HL-60 (cell line): ENCODE measurements at regions not wholly inside any gene's neighbourhood (a gene's known extent, or its start where the extent isn't known, plus 50 kb on each side); places are given as distances from the start of the nearest gene placed in this dataset.

Experiments
- DNase-seq, 2 experiments: peaks; one replicate each; pipeline ENCODE4 v3.0.0-alpha.2; 2010 to 2020; ENCODE audit warnings: low read depth in 1 of 2, low spot score in 1 of 2
- H3K27ac ChIP-seq: fragments of 250-450 bp; sonication (Bioruptor Pico); replicated peaks from 2 replicates; pipeline ENCODE4 v1.5.1; 2020; ENCODE audit warnings: mild to moderate bottlenecking, moderate library complexity
- H3K27me3 ChIP-seq: fragments of 250-450 bp; sonication (Bioruptor Pico); 2 replicates; pipeline ENCODE4 v1.5.1; 2021; ENCODE audit warnings: mild to moderate bottlenecking, moderate library complexity; ENCODE audit not compliant: insufficient read depth, poor library complexity, severe bottlenecking
- H3K4me3 ChIP-seq: replicated peaks from 2 replicates; pipeline ENCODE4 v1.5.1; 2011; ENCODE audit warnings: mild to moderate bottlenecking, control low read depth, low read length; ENCODE audit not compliant: insufficient read depth
- CTCF ChIP-seq: IDR thresholded peaks from one replicate; pipeline ENCODE4 v1.5.1; 2011; ENCODE audit warnings: low read length, control low read depth, inconsistent platforms; ENCODE audit not compliant: insufficient read depth
- GABPA ChIP-seq: IDR thresholded peaks from 2 replicates; pipeline ENCODE4 v1.6.1; 2012; ENCODE audit warnings: low read depth
- POLR2AphosphoS5 ChIP-seq: IDR thresholded peaks from 2 replicates; pipeline ENCODE4 v1.6.1; 2012; ENCODE audit warnings: low read depth
- SPI1 ChIP-seq: IDR thresholded peaks from 2 replicates; pipeline ENCODE4 v1.6.1; 2012; ENCODE audit warnings: low read depth, mild to moderate bottlenecking, borderline replicate concordance
- TF ChIP-seq, protein P1 (sequence below): IDR thresholded peaks from 2 replicates; pipeline ENCODE4 v1.6.1; 2012; ENCODE audit warnings: low read depth; ENCODE audit not compliant: insufficient replicate concordance

- TF ChIP-seq GABPA (no peak), SPI1 (no peak), POLR2AphosphoS5 (no peak)
- TF ChIP-seq, protein P1, sequence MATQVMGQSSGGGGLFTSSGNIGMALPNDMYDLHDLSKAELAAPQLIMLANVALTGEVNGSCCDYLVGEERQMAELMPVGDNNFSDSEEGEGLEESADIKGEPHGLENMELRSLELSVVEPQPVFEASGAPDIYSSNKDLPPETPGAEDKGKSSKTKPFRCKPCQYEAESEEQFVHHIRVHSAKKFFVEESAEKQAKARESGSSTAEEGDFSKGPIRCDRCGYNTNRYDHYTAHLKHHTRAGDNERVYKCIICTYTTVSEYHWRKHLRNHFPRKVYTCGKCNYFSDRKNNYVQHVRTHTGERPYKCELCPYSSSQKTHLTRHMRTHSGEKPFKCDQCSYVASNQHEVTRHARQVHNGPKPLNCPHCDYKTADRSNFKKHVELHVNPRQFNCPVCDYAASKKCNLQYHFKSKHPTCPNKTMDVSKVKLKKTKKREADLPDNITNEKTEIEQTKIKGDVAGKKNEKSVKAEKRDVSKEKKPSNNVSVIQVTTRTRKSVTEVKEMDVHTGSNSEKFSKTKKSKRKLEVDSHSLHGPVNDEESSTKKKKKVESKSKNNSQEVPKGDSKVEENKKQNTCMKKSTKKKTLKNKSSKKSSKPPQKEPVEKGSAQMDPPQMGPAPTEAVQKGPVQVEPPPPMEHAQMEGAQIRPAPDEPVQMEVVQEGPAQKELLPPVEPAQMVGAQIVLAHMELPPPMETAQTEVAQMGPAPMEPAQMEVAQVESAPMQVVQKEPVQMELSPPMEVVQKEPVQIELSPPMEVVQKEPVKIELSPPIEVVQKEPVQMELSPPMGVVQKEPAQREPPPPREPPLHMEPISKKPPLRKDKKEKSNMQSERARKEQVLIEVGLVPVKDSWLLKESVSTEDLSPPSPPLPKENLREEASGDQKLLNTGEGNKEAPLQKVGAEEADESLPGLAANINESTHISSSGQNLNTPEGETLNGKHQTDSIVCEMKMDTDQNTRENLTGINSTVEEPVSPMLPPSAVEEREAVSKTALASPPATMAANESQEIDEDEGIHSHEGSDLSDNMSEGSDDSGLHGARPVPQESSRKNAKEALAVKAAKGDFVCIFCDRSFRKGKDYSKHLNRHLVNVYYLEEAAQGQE, result no peak
- Histone ChIP-seq H3K4me3 (no peak overlapping the region), H3K27me3 (no peaks in the 10 kb centered on the region), H3K27ac (no peak overlapping the region)
- DNase-seq, result no peak
Observed at GRCh38 chr2:3104261-3104660, 273.4 kb downstream of the EIPR1 start.

DNA sequence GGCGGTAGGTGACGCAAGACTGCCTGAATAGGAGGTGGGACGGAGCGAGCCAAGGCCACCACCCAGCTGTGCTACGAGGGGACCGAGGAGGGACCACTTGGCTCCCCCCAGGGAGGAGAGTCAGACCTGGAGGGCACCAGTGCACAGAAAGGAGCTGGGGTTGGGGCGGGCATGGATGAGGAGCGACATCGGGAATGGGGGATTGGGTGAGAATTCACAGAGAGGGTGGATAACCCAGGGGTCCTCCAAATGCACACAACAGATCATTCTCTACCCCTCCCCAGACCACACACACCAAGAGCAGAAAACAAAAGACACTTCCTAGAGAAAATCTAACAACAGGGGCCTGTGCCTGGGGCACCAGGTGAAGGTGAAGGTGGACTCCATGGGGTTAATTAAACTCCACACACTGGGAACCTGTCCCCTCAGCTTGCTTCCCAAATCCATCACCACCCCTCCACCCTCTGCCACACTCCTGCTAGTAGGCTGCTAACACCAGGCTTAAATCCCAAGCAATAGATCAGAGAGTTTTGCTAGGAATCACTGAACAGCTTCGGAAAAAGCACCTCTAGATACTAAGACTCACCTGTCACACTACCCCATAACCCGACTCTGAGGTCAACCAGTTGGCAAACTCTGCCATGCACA is 274.6 kb downstream of the EIPR1 start:
- no peaks in the 10 kb centered on the region for H3K27me3 ChIP-seq
- H3K27ac ChIP-seq, result no peak overlapping the region
- TF ChIP-seq SPI1, result no peak
- no peak for TF ChIP-seq CTCF
- TF ChIP-seq GABPA, result no peak
- no peak for TF ChIP-seq POLR2AphosphoS5
- TF ChIP-seq, protein P1, result no peak
- no peak for DNase-seq
- no peak overlapping the region for H3K4me3 ChIP-seq

DNA sequence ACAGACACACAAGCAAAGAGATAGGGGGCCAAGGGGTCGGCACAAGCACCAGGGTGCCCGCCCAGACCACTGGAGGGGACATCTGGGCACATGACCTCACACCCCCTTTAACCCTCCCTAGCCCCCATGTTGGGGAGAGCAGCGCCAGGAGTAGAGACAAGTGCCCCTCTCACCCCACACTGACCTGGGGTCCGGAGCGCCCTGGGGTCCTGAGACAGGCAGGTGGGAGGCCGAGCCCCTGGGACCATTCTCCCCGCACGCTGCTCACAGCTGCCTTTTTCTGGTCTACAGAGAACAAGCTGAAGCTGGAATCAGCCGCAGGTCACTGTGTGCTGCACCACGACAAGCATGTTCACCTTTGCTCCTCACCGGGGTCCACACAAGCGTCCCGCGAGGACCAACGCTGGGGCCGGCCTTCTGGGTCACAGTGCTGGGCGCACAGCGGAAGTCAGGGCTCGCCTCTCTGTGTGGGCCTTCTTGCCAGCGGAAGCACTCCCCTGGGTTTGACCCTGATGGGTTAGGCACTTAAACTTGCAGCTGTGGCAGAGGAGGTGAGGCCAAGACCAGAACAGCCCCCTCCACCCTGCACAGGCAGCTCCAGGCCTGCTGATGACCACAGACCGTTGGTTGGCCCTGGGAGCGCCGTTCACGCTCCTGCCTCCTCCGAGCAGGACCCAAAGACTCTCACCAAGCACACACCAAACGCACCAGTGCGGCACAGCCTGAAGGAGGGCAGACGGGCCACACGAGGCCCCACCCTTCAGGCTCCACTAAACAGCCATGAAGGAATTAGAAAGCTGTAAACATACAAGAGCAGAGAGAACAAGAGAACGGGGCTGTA is 275.3 kb downstream of the EIPR1 start:
- TF ChIP-seq, protein P1, result no peak
- no peak for TF ChIP-seq POLR2AphosphoS5
- TF ChIP-seq SPI1, result no peak
- TF ChIP-seq CTCF, result no peak
- TF ChIP-seq GABPA, result no peak
- Histone ChIP-seq H3K4me3 (no peak overlapping the region), H3K27me3 (no peaks in the 10 kb centered on the region), H3K27ac (no peak overlapping the region)
- DNase-seq, result no peak
